Right lung (tissue), 2 donors: ENCODE measurements at regions not wholly inside any gene's neighbourhood (a gene's known extent, or its start where the extent isn't known, plus 50 kb on each side); places are given as distances from the start of the nearest gene placed in this dataset.
"Not testable (repeated sequence)": the region's sequence is repeated elsewhere in the genome, so short reads cannot be mapped to it uniquely, and the experiment has no call there.

Experiments used
- DNase-seq, 2 donors: peaks; one replicate each; pipeline ENCODE4 v3.0.0-alpha.2; 2013

- no peak for DNase-seq
Measured at GRCh38 chr18:78499586-78499985, 480.0 kb upstream of the SALL3 start.

DNA sequence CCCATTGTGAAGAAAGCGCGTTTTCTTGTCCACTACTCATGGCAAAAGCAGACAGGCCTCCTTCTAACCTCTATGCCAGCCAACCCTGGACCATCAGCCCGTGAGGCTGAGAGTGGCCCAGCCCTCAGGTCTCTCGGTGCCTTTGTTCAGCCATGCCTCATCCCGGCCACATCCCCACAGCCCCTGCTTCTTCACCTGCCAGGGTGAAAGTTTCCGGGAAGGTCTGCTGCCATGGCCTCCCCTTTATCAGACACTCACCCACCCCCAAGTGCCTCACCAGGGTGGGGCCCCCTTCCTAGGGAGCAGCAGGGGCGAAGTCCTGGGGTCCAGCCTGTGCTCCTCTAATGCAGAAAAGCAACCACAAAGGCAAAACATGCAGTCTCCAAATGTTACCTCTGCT is 478.4 kb upstream of the SALL3 start:
- DNase-seq: no peak

- DNase-seq: no peak
Measured at GRCh38 chr18:78503129-78503528, 476.5 kb upstream of the SALL3 start.

- DNase-seq: no peak
Measured at GRCh38 chr18:78505851-78506461, 473.7 kb upstream of the SALL3 start.

- no peak for DNase-seq
Measured at GRCh38 chr18:78507217-78507616, 472.4 kb upstream of the SALL3 start.

GRCh38 chr18:78508228-78508824 is 471.3 kb upstream of the SALL3 start:
- not testable (repeated sequence) for DNase-seq

DNA sequence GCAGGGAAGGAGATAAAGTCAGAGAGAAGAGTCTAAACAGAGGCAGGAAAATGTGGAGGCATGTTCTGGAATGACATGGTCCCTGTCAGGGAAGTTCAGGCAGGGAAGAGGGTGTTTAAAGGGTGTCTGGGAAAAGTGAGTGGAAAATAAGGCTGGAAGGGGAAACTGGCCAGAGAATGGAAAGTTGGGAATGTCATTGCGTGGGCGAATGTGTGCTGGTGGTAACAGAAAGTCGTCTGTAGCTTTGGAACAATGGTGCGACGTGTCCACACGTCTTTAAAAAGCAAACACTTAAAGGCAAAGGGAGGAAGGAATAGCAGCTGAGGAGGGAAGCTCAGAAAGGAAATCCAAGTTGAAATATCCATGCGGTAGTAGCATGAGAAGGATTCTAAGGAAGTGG is 469.5 kb upstream of the SALL3 start:
- DNase-seq: no peak

GRCh38 chr18:78510636-78511035 is 469.0 kb upstream of the SALL3 start:
- DNase-seq: no peak

DNA sequence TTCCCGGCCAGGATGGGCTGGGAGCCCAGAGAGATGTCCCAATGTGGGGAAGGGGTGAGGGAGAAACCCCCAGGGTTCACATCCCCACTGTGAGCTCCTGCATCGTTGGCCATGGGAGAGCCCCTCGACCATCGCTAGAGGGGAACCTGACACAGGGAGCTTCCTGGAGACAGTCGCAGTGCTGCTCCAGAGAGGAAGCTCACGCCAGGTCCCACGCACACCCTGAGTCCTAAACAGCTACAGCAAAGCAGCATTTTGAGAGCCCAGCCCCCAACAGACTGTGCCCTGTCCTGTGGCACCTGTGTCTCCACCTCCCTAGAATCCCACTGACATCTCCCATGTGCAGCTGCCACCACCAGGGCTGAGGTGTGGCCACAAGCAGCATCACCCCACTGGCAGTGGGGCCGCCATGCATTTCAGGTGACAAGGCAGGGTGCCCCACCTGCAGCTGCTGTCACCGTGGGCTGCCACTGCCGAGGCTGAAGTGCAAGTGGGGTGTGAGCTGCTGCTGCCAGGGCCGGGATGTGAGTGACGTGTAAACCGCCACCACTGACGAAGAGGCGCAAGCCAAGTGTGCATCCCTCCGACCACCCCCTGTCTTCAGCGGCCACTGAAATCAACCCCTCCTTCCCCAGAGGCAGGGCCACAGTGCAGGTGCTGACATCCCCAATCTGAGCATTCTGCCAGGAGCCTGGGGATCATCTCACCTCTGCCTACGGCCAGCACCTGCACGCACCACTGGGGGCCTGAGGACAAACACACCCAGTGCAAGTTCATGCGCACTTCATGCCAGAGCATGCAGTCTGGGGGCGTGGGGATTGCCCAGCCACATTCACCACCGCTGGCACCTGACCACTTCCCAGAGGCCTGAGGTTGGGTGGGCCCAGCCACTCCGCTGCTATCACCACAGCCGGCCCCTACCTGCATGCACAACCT is 467.7 kb upstream of the SALL3 start:
- no peak for DNase-seq

DNA sequence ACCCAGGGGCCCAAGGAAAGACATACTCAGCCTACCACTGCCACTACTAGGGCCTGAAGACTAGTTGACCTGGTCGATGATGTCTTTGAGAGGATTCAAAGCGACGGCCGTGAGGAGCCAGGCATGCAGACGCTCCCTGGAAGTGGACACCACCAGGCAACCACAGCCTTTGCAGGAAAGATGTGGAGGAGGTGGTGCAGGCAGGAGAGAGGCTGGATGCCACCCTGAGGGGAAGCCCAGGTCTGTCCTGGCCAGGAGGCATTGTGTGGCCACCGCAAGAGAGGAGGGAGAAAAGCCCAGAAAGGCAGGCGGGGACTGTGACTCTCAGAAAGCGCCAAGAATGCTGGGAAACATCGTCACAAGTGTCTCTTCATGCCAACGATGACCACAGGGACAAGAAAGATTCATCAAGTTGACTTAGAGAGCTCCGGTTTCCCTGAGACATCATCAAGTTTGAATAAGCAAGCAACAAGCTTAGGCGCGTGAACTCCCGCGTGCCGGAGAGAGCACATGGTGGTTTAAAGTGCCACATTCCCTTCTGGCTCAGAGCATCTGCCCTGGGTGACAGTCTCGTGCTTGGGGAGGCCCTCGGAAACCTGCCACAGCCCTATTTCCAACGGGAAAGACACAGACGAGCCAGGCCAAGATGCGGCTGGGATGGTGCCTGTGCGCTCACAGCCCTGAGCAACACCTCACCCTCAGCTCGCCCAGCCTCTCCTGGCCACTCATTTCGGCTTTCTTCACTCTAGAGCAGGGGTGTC is 464.5 kb upstream of the SALL3 start:
- DNase-seq: no peak

- no peak for DNase-seq
Measured at GRCh38 chr18:78517328-78517727, 462.3 kb upstream of the SALL3 start.

DNA sequence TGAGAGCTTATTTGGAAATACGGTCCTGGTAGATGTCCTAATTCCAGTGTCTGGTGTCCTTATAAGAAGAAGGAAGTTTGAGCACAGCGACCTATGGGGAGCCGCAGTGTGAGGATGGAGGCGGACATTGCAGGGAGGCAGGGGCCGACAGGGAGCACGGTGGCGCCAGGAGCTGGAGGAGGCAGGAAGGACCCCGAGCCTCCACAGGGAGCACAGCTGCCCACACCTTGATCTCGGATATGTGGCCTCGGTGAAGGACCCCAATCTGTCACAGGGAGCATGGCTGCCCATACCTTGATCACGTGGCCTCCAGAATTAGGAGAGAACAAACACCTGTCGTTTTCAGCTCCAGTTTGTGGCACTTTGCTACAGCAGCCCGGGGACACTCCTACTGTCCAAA is 461.6 kb upstream of the SALL3 start:
- no peak for DNase-seq

- no peak for DNase-seq
Measured at GRCh38 chr18:78518805-78519204, 460.8 kb upstream of the SALL3 start.

- no peak for DNase-seq
Measured at GRCh38 chr18:78519394-78520062, 460.1 kb upstream of the SALL3 start.

DNA sequence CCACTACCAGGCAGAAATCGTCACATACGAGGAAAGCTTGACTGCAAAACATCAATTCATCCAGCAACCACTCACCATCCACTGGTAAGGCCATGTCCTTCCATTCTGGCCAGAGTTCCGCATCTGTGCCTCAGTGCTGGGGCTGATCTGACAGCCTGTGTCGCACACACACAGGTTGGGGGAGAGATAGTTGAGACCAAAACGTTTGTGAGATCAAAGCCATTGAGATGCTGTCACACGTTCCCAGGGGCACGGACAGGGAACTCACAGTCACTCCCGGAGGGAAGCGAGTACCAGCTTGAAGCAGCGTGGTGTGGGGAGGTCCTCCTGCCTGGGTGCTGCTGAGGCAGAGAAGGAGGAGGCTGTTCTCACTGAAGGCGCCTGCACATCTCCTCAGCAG is 458.5 kb upstream of the SALL3 start:
- no peak for DNase-seq

DNA sequence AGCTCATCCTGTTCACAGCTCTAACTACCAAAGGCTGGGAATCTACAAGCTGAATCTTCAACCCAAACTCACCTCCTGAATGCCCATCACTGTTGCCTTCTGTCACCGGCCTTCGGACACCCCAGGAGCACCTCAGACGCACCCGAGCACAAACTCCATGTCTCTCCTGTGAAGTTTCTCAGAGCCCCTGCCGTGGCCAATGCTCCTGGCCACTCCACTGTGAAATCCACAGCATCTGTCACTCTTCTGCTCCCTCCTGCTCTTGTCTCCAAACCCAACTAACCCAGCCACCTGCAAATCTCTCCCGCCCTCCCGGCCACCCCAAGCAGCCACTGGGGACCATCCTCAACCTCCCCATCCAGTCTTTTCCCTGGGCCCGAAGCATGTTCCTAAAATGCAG is 457.9 kb upstream of the SALL3 start:
- DNase-seq: no peak

GRCh38 chr18:78522507-78522906 is 457.1 kb upstream of the SALL3 start:
- DNase-seq: no peak

DNA sequence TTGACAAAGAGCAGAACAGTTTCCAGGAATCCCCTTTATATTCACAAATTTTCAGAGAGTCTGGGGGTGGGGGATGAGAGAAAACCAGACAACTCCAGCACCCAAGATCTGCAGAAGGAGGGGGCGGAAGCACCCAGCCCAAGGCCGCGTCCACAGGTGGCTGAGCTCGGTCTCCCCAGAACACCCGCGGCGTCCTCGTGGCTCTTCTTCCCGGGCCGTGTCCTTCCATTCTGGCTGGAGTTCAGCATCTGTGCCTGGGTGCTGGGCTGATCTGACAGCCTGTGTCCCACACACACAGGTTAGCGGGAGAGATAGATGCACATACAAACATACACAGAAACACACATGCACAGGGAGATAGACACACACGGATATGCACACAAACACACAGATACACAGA is 455.8 kb upstream of the SALL3 start:
- DNase-seq: no peak

- no peak for DNase-seq
Measured at GRCh38 chr18:78525366-78526111, 454.1 kb upstream of the SALL3 start.

GRCh38 chr18:78526275-78526674 is 453.3 kb upstream of the SALL3 start:
- no peak for DNase-seq
